SU-DHL-6 (cell line): ENCODE measurements at regions not wholly inside any gene's neighbourhood (a gene's known extent, or its start where the extent isn't known, plus 50 kb on each side); places are given as distances from the start of the nearest gene placed in this dataset.

Experiments
- H2AFZ ChIP-seq: fragments of 200-600 bp; sonication (generic); 2 replicates; pipeline ENCODE4 v1.6.1; 2014; ENCODE audit warnings: low read depth, mild to moderate bottlenecking, moderate library complexity, mixed read lengths, antibody characterized with exemption, low read length; ENCODE audit not compliant: severe bottlenecking
- H3F3A ChIP-seq: fragments of 200-600 bp; shearing (Covaris generic); 2 replicates; pipeline ENCODE4 v1.6.0; 2016; ENCODE audit warnings: antibody characterized with exemption, mild to moderate bottlenecking; ENCODE audit not compliant: insufficient read depth
- H3K27ac ChIP-seq: fragments of 200-600 bp; sonication (generic); 2 replicates; pipeline ENCODE4 v1.5.1; 2016; ENCODE audit warnings: low read depth, mild to moderate bottlenecking, low read length, moderate library complexity, mixed read lengths
- H3K27me3 ChIP-seq: fragments of 200-600 bp; sonication (generic), shearing (Covaris generic); 2 replicates; pipeline ENCODE4 v1.6.0; 2014; ENCODE audit warnings: mild to moderate bottlenecking, low read length
- H3K36me3 ChIP-seq: fragments of 200-600 bp; sonication (generic); 2 replicates; pipeline ENCODE4 v1.6.1; 2014; ENCODE audit warnings: mild to moderate bottlenecking, low read length, mixed read lengths
- H3K4me2 ChIP-seq: fragments of 300-600, 200-600 bp; shearing (Covaris generic), sonication (generic); 2 replicates; pipeline ENCODE4 v1.6.0; 2014; ENCODE audit warnings: low read length, low read depth, mild to moderate bottlenecking; ENCODE audit not compliant: poor library complexity, severe bottlenecking
- H3K4me3 ChIP-seq: fragments of 200-600 bp; sonication (generic); 2 replicates; pipeline ENCODE4 v1.5.1; 2014; ENCODE audit warnings: antibody characterized with exemption, low read length, mild to moderate bottlenecking, mixed read lengths; ENCODE audit not compliant: insufficient read depth, poor library complexity, severe bottlenecking
- H3K79me2 ChIP-seq: fragments of 200-600 bp; sonication (generic); 2 replicates; pipeline ENCODE4 v1.6.1; 2014; ENCODE audit warnings: mild to moderate bottlenecking, low read length, moderate library complexity; ENCODE audit not compliant: insufficient read depth
- H3K9ac ChIP-seq: fragments of 200-600 bp; sonication (generic); 2 replicates; pipeline ENCODE4 v1.7.0; 2014; ENCODE audit warnings: mild to moderate bottlenecking, low read length
- H3K9me2 ChIP-seq: fragments of 200-600 bp; sonication (generic); replicated peaks from 2 replicates; pipeline ENCODE4 v1.6.1; 2014; ENCODE audit warnings: low read length; ENCODE audit not compliant: insufficient read depth
- H3K9me3 ChIP-seq: fragments of 200-600 bp; sonication (generic); 2 replicates; pipeline ENCODE4 v1.6.1; 2014; ENCODE audit warnings: low read length, mixed read lengths; ENCODE audit not compliant: insufficient read depth
- H4K20me1 ChIP-seq: fragments of 200-600 bp; sonication (generic); 2 replicates; pipeline ENCODE4 v1.6.1; 2014; ENCODE audit warnings: low read depth, mild to moderate bottlenecking, antibody characterized with exemption, low read length, moderate library complexity, mixed read lengths
- CTCF ChIP-seq: fragments of 200-600 bp; sonication (generic); IDR thresholded peaks from one replicate; pipeline ENCODE4 v1.5.1; 2017; ENCODE audit warnings: antibody characterized with exemption, mild to moderate bottlenecking, low read length, moderate library complexity; ENCODE audit not compliant: insufficient read depth, poor library complexity, severe bottlenecking
- EZH2phosphoT487 ChIP-seq: fragments of 200-600 bp; sonication (generic), shearing (Covaris generic); conservative IDR thresholded peaks from 2 replicates; pipeline ENCODE4 v1.6.1; 2018; ENCODE audit warnings: mild to moderate bottlenecking, antibody characterized with exemption, low read length, moderate library complexity, mixed read lengths

- no peaks in the 10 kb centered on the region for H3K9me3 ChIP-seq
- TF ChIP-seq CTCF (no peak), EZH2phosphoT487 (no peak)
- H4K20me1 ChIP-seq = no peaks in the 10 kb centered on the region
- H3K9me2 ChIP-seq = no peaks in the 10 kb centered on the region
- no peaks in the 10 kb centered on the region for H3K79me2 ChIP-seq
- no peak overlapping the region for H3K9ac ChIP-seq
- H3K4me3 ChIP-seq = no peak overlapping the region
- no peaks in the 10 kb centered on the region for H3K27me3 ChIP-seq
- H3K36me3 ChIP-seq = no peaks in the 10 kb centered on the region
- no peak overlapping the region for H2AFZ ChIP-seq
- no peaks in the 10 kb centered on the region for H3F3A ChIP-seq
- H3K4me2 ChIP-seq = no peak overlapping the region
- H3K27ac ChIP-seq = no peak overlapping the region
Measured at GRCh38 chr18:68148863-68149262, 566.0 kb downstream of the TMX3 start.

GRCh38 chr18:68147728-68148127 lies 567.2 kb downstream of the TMX3 start:
- H3K27me3 ChIP-seq = no peaks in the 10 kb centered on the region
- H3K9me3 ChIP-seq = no peaks in the 10 kb centered on the region
- H3K9ac ChIP-seq = no peak overlapping the region
- H3K27ac ChIP-seq = no peak overlapping the region
- no peaks in the 10 kb centered on the region for H3K9me2 ChIP-seq
- H3K36me3 ChIP-seq = no peaks in the 10 kb centered on the region
- H3F3A ChIP-seq = no peaks in the 10 kb centered on the region
- H2AFZ ChIP-seq = no peak overlapping the region
- H3K4me3 ChIP-seq = no peak overlapping the region
- H3K4me2 ChIP-seq = no peak overlapping the region
- TF ChIP-seq EZH2phosphoT487 = no peak
- no peak for TF ChIP-seq CTCF
- H3K79me2 ChIP-seq = no peaks in the 10 kb centered on the region
- H4K20me1 ChIP-seq = no peaks in the 10 kb centered on the region

- Histone ChIP-seq H3K4me2 (no peak overlapping the region), H3K4me3 (no peak overlapping the region), H3K79me2 (no peaks in the 10 kb centered on the region), H3K27ac (no peak overlapping the region), H2AFZ (no peak overlapping the region), H3F3A (no peaks in the 10 kb centered on the region), H3K9me3 (no peaks in the 10 kb centered on the region), H4K20me1 (no peaks in the 10 kb centered on the region), H3K9me2 (no peaks in the 10 kb centered on the region), H3K9ac (no peak overlapping the region), H3K36me3 (no peaks in the 10 kb centered on the region), H3K27me3 (no peaks in the 10 kb centered on the region)
- no peak for TF ChIP-seq CTCF
- no peak for TF ChIP-seq EZH2phosphoT487
Measured at GRCh38 chr18:68121826-68122225, 593.1 kb downstream of the TMX3 start.
